Hepatocyte (in vitro differentiated cells): ENCODE measurements at regions not wholly inside any gene's neighbourhood (a gene's known extent, or its start where the extent isn't known, plus 50 kb on each side); places are given as distances from the start of the nearest gene placed in this dataset.

Experiments used
- DNase-seq: peaks from one replicate; pipeline ENCODE4 v3.0.0-alpha.2; 2016; ENCODE audit warnings: low spot score
- H2AFZ ChIP-seq: fragments of 200-600 bp; sonication (generic); 2 replicates; pipeline ENCODE4 v1.6.0; 2016; ENCODE audit warnings: antibody characterized with exemption, mild to moderate bottlenecking
- H3K27ac ChIP-seq: fragments of 200-600 bp; sonication (generic); 2 replicates; pipeline ENCODE4 v1.5.1; 2016; ENCODE audit warnings: mild to moderate bottlenecking
- H3K27me3 ChIP-seq: fragments of 200-600 bp; sonication (generic); 2 replicates; pipeline ENCODE4 v1.6.1; 2016
- H3K36me3 ChIP-seq: fragments of 200-600 bp; sonication (generic); replicated peaks from 2 replicates; pipeline ENCODE4 v1.5.1; 2016; ENCODE audit warnings: low read depth; ENCODE audit not compliant: insufficient read depth
- H3K4me1 ChIP-seq: fragments of 200-600 bp; sonication (generic); 2 replicates; pipeline ENCODE4 v1.5.1; 2016; ENCODE audit warnings: mild to moderate bottlenecking, moderate library complexity; ENCODE audit not compliant: insufficient read depth
- H3K4me2 ChIP-seq: fragments of 200-600 bp; sonication (generic); 2 replicates; pipeline ENCODE4 v1.6.0; 2016
- H3K4me3 ChIP-seq: fragments of 200-600 bp; sonication (generic); 2 replicates; pipeline ENCODE4 v1.5.1; 2016; ENCODE audit warnings: mild to moderate bottlenecking
- H3K79me2 ChIP-seq: fragments of 200-600 bp; sonication (generic); 2 replicates; pipeline ENCODE4 v1.6.0; 2017; ENCODE audit warnings: mild to moderate bottlenecking
- H3K9me2 ChIP-seq: fragments of 200-600 bp; sonication (generic); replicated peaks from 2 replicates; pipeline ENCODE4 v1.6.0; 2017; ENCODE audit warnings: mild to moderate bottlenecking; ENCODE audit not compliant: insufficient read depth
- H3K9me3 ChIP-seq: fragments of 200-600 bp; sonication (generic); 2 replicates; pipeline ENCODE4 v1.5.1; 2016; ENCODE audit warnings: low read depth, mild to moderate bottlenecking
- H4K20me1 ChIP-seq: fragments of 200-600 bp; sonication (generic); 2 replicates; pipeline ENCODE4 v1.6.0; 2016; ENCODE audit warnings: mild to moderate bottlenecking; ENCODE audit not compliant: insufficient read depth, poor library complexity, severe bottlenecking
- EZH2 ChIP-seq: fragments of 200-600 bp; sonication (generic); IDR thresholded peaks from 2 replicates; pipeline ENCODE4 v1.6.1; 2016; ENCODE audit warnings: antibody characterized with exemption, mild to moderate bottlenecking, borderline replicate concordance
- EZH2phosphoT487 ChIP-seq: fragments of 200-600 bp; sonication (generic); IDR thresholded peaks from one replicate; pipeline ENCODE4 v1.6.1; 2018; ENCODE audit warnings: antibody characterized with exemption, mild to moderate bottlenecking, low read depth, moderate library complexity; ENCODE audit not compliant: unreplicated experiment, severe bottlenecking
- WGBS: methylation state at CpG from one replicate; pipeline ENCODE4 v1.1.6; 2016; ENCODE audit warnings: low lambda C conversion rate; ENCODE audit errors: missing lambda C conversion rate; 5-methylcytosine and 5-hydroxymethylcytosine counted together
- TF ChIP-seq, protein P1 (sequence below): fragments of 200-600 bp; sonication (generic); IDR thresholded peaks from 2 replicates; pipeline ENCODE4 v1.5.1; 2016; ENCODE audit warnings: antibody characterized with exemption, mild to moderate bottlenecking; ENCODE audit not compliant: poor library complexity

DNA sequence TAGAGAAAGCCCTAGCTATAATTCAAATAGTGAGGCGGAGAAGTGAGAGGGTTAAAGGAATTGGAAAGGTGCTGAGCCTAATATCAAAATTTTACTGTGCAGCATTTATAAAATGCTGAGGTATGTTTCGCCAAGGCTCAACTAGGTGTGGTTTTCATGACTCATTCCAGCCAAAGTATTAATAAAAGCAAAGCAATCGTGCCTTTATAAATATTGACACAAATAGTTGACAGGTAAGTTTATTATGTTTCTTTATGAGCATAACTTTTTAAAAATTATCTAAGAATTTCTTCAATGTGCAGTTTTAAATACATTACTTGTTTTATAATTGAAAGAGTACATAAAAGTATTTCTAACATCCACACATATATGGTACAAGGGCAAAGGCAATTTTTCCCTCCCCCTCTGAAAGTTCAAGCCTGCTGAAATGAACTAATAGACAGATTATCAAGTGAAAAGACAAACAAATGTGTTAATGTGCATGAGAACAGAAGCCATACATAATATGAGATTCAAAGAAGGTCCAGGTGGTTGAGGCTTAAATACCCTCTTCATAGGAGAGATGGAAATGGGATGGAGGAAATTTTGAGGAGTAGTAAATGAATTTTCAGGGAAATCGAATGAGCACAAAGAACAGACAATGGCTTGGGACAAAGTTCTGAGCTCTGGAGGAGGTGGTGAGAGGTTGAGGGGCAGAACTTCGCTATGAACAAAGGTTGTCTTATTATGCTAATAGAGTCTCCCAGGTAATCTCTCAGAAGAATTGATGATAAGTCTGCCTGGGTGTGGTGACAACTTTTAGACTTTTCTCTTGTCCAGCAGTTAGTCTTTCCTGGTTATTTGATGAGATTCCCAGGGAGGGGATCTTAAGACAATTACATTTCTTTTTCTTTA lies 326.5 kb downstream of the BUD13 start:
- no peaks in the 10 kb centered on the region for H3K36me3 ChIP-seq
- H4K20me1 ChIP-seq = no peaks in the 10 kb centered on the region
- no peak for DNase-seq
- H3K4me1 ChIP-seq = peaks cover 17% of the 10 kb centered on the region
- H3K9me3 ChIP-seq = peaks cover 5% of the 10 kb centered on the region
- no peaks in the 10 kb centered on the region for H3K79me2 ChIP-seq
- H3K27me3 ChIP-seq = no peaks in the 10 kb centered on the region
- TF ChIP-seq, protein P1, sequence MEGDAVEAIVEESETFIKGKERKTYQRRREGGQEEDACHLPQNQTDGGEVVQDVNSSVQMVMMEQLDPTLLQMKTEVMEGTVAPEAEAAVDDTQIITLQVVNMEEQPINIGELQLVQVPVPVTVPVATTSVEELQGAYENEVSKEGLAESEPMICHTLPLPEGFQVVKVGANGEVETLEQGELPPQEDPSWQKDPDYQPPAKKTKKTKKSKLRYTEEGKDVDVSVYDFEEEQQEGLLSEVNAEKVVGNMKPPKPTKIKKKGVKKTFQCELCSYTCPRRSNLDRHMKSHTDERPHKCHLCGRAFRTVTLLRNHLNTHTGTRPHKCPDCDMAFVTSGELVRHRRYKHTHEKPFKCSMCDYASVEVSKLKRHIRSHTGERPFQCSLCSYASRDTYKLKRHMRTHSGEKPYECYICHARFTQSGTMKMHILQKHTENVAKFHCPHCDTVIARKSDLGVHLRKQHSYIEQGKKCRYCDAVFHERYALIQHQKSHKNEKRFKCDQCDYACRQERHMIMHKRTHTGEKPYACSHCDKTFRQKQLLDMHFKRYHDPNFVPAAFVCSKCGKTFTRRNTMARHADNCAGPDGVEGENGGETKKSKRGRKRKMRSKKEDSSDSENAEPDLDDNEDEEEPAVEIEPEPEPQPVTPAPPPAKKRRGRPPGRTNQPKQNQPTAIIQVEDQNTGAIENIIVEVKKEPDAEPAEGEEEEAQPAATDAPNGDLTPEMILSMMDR = no peak
- TF ChIP-seq EZH2 = no peak
- TF ChIP-seq EZH2phosphoT487 = no peak
- no peaks in the 10 kb centered on the region for H3K9me2 ChIP-seq
- no peak overlapping the region for H3K4me3 ChIP-seq
- no peak overlapping the region for H3K4me2 ChIP-seq
- H2AFZ ChIP-seq = no peak overlapping the region
- 46% methylated on average over 5 of the region's 5 CpGs for WGBS
- peak overlapping the region; percentile 65 for H3K27ac ChIP-seq

DNA sequence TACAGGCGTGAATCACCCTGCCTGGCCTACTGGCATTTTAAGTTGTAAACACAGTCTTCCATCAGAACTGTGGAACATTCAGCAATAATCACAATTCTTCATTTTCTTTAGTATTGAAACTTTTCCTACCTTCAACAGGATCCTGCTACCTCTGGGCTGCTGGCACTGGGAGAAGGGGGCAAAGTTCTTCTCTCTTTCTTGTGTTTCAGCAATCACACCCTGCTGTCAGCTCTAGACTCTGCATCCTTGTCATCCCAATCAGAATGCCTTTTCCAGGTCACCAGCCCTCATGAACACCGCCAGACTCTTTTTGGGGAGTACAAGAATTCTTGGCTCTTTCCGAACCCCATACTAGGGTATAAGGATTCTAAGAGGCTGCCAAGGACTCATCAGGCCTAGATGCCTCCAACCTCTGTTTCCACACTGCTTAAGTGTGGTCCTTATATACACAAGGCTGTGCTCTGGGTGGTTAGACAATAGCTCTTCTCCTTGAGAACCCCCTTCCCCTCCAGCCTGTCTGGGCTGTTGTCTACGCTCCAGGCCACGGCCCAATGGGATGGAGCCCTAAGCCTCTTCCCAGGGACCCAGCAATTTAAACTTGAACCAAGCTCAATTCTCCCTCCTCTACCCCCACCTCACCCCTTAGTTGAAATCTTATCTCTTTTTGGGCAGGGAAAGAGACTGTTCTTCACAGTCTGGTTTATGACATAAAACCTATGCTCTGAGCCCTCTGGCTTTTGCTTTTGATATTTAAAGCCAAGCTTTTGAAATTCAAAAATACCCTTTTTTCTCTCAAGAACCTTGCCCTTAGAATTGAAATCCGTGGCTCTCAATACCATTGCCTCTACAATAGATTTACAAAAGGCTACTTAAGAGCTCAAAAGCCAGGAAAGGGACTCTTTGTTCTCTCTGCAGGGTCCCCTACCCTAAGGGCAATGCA lies 327.4 kb downstream of the BUD13 start:
- H3K27me3 ChIP-seq = no peaks in the 10 kb centered on the region
- WGBS = 59% methylated on average over 6 of the region's 6 CpGs
- TF ChIP-seq EZH2phosphoT487 = no peak
- TF ChIP-seq, protein P1 = no peak
- TF ChIP-seq EZH2 = no peak
- peak overlapping the region; percentile 65 for H3K27ac ChIP-seq
- no peaks in the 10 kb centered on the region for H3K9me2 ChIP-seq
- H3K4me2 ChIP-seq = no peak overlapping the region
- H3K9me3 ChIP-seq = peaks cover 5% of the 10 kb centered on the region
- no peaks in the 10 kb centered on the region for H3K36me3 ChIP-seq
- H3K4me1 ChIP-seq = peaks cover 17% of the 10 kb centered on the region
- no peak overlapping the region for H2AFZ ChIP-seq
- H4K20me1 ChIP-seq = no peaks in the 10 kb centered on the region
- DNase-seq = no peak
- no peaks in the 10 kb centered on the region for H3K79me2 ChIP-seq
- H3K4me3 ChIP-seq = no peak overlapping the region

DNA sequence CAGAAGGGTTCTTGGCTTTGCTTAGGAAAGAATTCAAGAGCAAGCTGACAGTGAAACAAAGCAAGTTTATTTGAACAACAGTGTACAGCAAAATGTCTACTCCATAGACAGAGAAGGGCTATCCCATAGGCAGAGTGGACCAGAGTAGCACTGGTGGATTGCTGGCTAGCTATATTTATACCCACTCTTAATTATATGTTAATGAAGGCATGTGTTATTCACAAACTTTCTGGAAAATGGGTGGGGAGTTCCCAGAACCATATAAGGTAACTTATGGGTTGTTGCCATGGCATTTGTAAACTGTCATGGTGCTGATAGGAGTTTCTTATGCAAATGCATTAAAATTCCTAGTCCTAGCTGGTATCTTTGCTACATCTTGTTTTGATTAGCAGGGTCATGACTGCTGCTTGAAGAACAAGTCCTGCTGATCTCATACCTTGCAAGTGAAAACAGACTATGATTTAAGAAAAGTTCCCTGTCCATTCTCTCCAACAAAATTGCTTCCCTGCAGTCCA lies 330.5 kb downstream of the BUD13 start:
- no peaks in the 10 kb centered on the region for H3K9me3 ChIP-seq

More for the DNA sequence above, 330.5 kb downstream of the BUD13 start:
- DNase-seq = no peak
- no peak overlapping the region for H3K27ac ChIP-seq
- H3K79me2 ChIP-seq = no peaks in the 10 kb centered on the region
- no peaks in the 10 kb centered on the region for H4K20me1 ChIP-seq
- no peaks in the 10 kb centered on the region for H3K27me3 ChIP-seq
- H3K4me1 ChIP-seq = peaks cover 15% of the 10 kb centered on the region
- H2AFZ ChIP-seq = no peak overlapping the region
- TF ChIP-seq, protein P1 = no peak
- TF ChIP-seq EZH2 (no peak), EZH2phosphoT487 (no peak)
- no peaks in the 10 kb centered on the region for H3K36me3 ChIP-seq
- no peak overlapping the region for H3K4me3 ChIP-seq
- H3K9me2 ChIP-seq = no peaks in the 10 kb centered on the region
- H3K4me2 ChIP-seq = no peak overlapping the region
